HEK293T (cell line): ENCODE measurements at regions not wholly inside any gene's neighbourhood (a gene's known extent, or its start where the extent isn't known, plus 50 kb on each side); places are given as distances from the start of the nearest gene placed in this dataset.

Source experiments
- ARNT ChIP-seq: fragments of 450-650 bp; IDR thresholded peaks from 2 replicates; pipeline ENCODE4 v1.6.1; 2017; ENCODE audit warnings: mild to moderate bottlenecking
- BHLHE40 ChIP-seq: fragments of 450-650 bp; IDR thresholded peaks from 2 replicates; pipeline ENCODE4 v1.6.1; 2016; ENCODE audit warnings: mild to moderate bottlenecking, moderate library complexity, borderline replicate concordance
- CTBP1 ChIP-seq: fragments of 450-650 bp; IDR thresholded peaks from 2 replicates; pipeline ENCODE4 v1.6.1; 2016; ENCODE audit warnings: borderline replicate concordance
- ELF4 ChIP-seq: fragments of 450-650 bp; IDR thresholded peaks from 2 replicates; pipeline ENCODE4 v1.6.1; 2017; ENCODE audit warnings: antibody characterized with exemption
- SP1 ChIP-seq: fragments of 450-650 bp; IDR thresholded peaks from 2 replicates; pipeline ENCODE4 v1.6.1; 2017
- TARDBP ChIP-seq: fragments of 450-650 bp; IDR thresholded peaks from 2 replicates; pipeline ENCODE4 v1.6.1; 2016
- ZNF384 ChIP-seq: fragments of 450-650 bp; IDR thresholded peaks from 2 replicates; pipeline ENCODE4 v1.6.1; 2016

DNA sequence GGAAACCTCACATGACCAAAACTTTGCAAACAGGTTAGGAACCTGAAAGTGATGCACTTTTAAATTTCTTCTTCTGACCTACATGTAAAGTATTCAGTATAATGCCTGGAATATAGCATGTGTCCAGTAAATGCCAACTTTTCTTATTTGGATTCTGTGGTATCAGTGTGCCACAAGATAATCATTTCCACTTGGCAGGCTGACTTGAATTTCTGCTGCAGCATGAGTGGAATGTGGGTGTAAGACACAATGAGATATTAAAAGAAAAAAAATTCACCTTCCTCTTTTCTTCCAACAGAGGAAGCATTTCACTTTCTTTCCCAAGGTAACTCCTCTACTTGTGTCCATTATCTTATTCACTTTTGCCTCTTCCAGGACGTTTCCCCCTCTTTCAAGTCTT, 141.9 kb upstream of the PRKD1 start:
- TF ChIP-seq CTBP1 (no peak), ARNT (no peak), SP1 (no peak), ELF4 (no peak), TARDBP (no peak), ZNF384 (no peak), BHLHE40 (no peak)
